Loucy (cell line): ENCODE measurements at regions not wholly inside any gene's neighbourhood (a gene's known extent, or its start where the extent isn't known, plus 50 kb on each side); places are given as distances from the start of the nearest gene placed in this dataset.

Experiments used
- H2AFZ ChIP-seq: fragments of 200-600 bp; sonication (generic); 2 replicates; pipeline ENCODE4 v1.6.0; 2016; ENCODE audit warnings: antibody characterized with exemption, mild to moderate bottlenecking, low read length, moderate library complexity
- H3F3A ChIP-seq: fragments of 200-600 bp; 2 replicates; pipeline ENCODE4 v1.6.0; 2016; ENCODE audit warnings: antibody characterized with exemption, low read depth, mild to moderate bottlenecking
- H3K27me3 ChIP-seq: fragments of 200-600 bp; sonication (generic); 2 replicates; pipeline ENCODE4 v1.6.1; 2014; ENCODE audit warnings: low read length, mild to moderate bottlenecking; ENCODE audit not compliant: insufficient read depth, poor library complexity, severe bottlenecking
- H3K36me3 ChIP-seq: fragments of 200-600 bp; sonication (generic); 2 replicates; pipeline ENCODE4 v1.6.1; 2016; ENCODE audit warnings: low read length; ENCODE audit not compliant: insufficient read depth
- H3K4me1 ChIP-seq: fragments of 200-600 bp; sonication (generic); 2 replicates; pipeline ENCODE4 v1.5.1; 2014; ENCODE audit warnings: low read length, mild to moderate bottlenecking; ENCODE audit not compliant: insufficient read depth, poor library complexity, severe bottlenecking
- H3K4me2 ChIP-seq: fragments of 200-600 bp; sonication (generic); 2 replicates; pipeline ENCODE4 v1.6.0; 2014; ENCODE audit warnings: antibody characterized with exemption, low read length, low read depth, mild to moderate bottlenecking; ENCODE audit not compliant: poor library complexity, severe bottlenecking
- H3K4me3 ChIP-seq: fragments of 200-600 bp; sonication (generic); 2 replicates; pipeline ENCODE4 v1.5.1; 2014; ENCODE audit warnings: low read length, mild to moderate bottlenecking, mixed read lengths; ENCODE audit not compliant: poor library complexity, severe bottlenecking
- H3K79me2 ChIP-seq: fragments of 200-600 bp; sonication (generic); 2 replicates; pipeline ENCODE4 v1.6.1; 2014; ENCODE audit warnings: low read length; ENCODE audit not compliant: insufficient read depth
- H3K9ac ChIP-seq: fragments of 200-600 bp; sonication (generic); 2 replicates; pipeline ENCODE4 v1.6.0; 2014; ENCODE audit warnings: mild to moderate bottlenecking, low read depth, low read length, moderate library complexity; ENCODE audit not compliant: poor library complexity, severe bottlenecking
- H3K9me2 ChIP-seq: fragments of 200-600 bp; sonication (generic); replicated peaks from 2 replicates; pipeline ENCODE4 v1.6.1; 2016; ENCODE audit warnings: low read depth, low read length, mixed read lengths
- H3K9me3 ChIP-seq: fragments of 200-600 bp; sonication (generic); 2 replicates; pipeline ENCODE4 v1.6.1; 2014; ENCODE audit warnings: mild to moderate bottlenecking, antibody characterized with exemption, low read length, low read depth; ENCODE audit not compliant: insufficient read depth
- H4K20me1 ChIP-seq: fragments of 200-600 bp; sonication (generic); 2 replicates; pipeline ENCODE4 v1.6.0; 2014; ENCODE audit warnings: antibody characterized with exemption, low read length, mild to moderate bottlenecking; ENCODE audit not compliant: insufficient read depth, poor library complexity, severe bottlenecking
- CTCF ChIP-seq: fragments of 200-600 bp; sonication (generic); conservative IDR thresholded peaks from 2 replicates; pipeline ENCODE4 v1.5.1; 2014; ENCODE audit warnings: mild to moderate bottlenecking, antibody characterized with exemption, low read length
- EZH2phosphoT487 ChIP-seq: fragments of 200-600 bp; IDR thresholded peaks from 2 replicates; pipeline ENCODE4 v1.6.1; 2018; ENCODE audit warnings: antibody characterized with exemption, mild to moderate bottlenecking, moderate library complexity, borderline replicate concordance

- Histone ChIP-seq H3K9me3 (no peaks in the 10 kb centered on the region), H3K4me3 (no peak overlapping the region), H2AFZ (no peak overlapping the region), H3K27me3 (no peaks in the 10 kb centered on the region), H3F3A (no peaks in the 10 kb centered on the region), H4K20me1 (no peaks in the 10 kb centered on the region), H3K79me2 (no peaks in the 10 kb centered on the region), H3K36me3 (no peaks in the 10 kb centered on the region), H3K9me2 (no peaks in the 10 kb centered on the region), H3K9ac (no peak overlapping the region), H3K4me1 (no peaks in the 10 kb centered on the region), H3K4me2 (no peak overlapping the region)
- no peak for TF ChIP-seq EZH2phosphoT487
- TF ChIP-seq CTCF, result no peak
These were observed 327.0 kb downstream of the ZNF516 start for GRCh38 chr18:76167845-76168621.

- Histone ChIP-seq H4K20me1 (no peaks in the 10 kb centered on the region), H3K79me2 (no peaks in the 10 kb centered on the region), H3K4me3 (no peak overlapping the region), H3K36me3 (no peaks in the 10 kb centered on the region), H3F3A (no peaks in the 10 kb centered on the region), H3K9me3 (no peaks in the 10 kb centered on the region), H3K9ac (no peak overlapping the region), H3K4me1 (no peaks in the 10 kb centered on the region), H3K4me2 (no peak overlapping the region), H3K9me2 (no peaks in the 10 kb centered on the region), H2AFZ (no peak overlapping the region), H3K27me3 (no peaks in the 10 kb centered on the region)
- TF ChIP-seq EZH2phosphoT487, result no peak
- TF ChIP-seq CTCF, result no peak
These were observed 327.6 kb downstream of the ZNF516 start for GRCh38 chr18:76167410-76167809.

- H3K36me3 ChIP-seq, result no peaks in the 10 kb centered on the region
- no peak overlapping the region for H3K9ac ChIP-seq
- H3K4me3 ChIP-seq, result no peak overlapping the region
- H3F3A ChIP-seq, result no peaks in the 10 kb centered on the region
- no peaks in the 10 kb centered on the region for H3K4me1 ChIP-seq
- H2AFZ ChIP-seq, result no peak overlapping the region
- H3K9me3 ChIP-seq, result no peaks in the 10 kb centered on the region
- H4K20me1 ChIP-seq, result no peaks in the 10 kb centered on the region
- no peak for TF ChIP-seq EZH2phosphoT487
- TF ChIP-seq CTCF, result no peak
- H3K9me2 ChIP-seq, result no peaks in the 10 kb centered on the region
- no peaks in the 10 kb centered on the region for H3K27me3 ChIP-seq
- no peak overlapping the region for H3K4me2 ChIP-seq
- no peaks in the 10 kb centered on the region for H3K79me2 ChIP-seq
These were observed 332.2 kb downstream of the ZNF516 start for GRCh38 chr18:76162886-76163285.
